Panc1 (cell line): ENCODE measurements at regions not wholly inside any gene's neighbourhood (a gene's known extent, or its start where the extent isn't known, plus 50 kb on each side); places are given as distances from the start of the nearest gene placed in this dataset.

Experiments
- ATAC-seq: fragments of 200-7000 bp; cut with Tn5 transposase; 2 replicates; pipeline ENCODE4 v1.9.1; 2020; ENCODE audit warnings: mild to moderate bottlenecking, moderate library complexity
- BruUV-seq: library from RNA; stranded (reverse); fragments of 400-500 nt; replicated peaks from 2 replicates; lab custom pipeline; 2021; lab: Mats Ljungman, UMichigan
- CTCF ChIA-PET: fragments of 300-600 bp; sonication (Branson Sonifier 250); formaldehyde crosslinking; loops from one replicate; lab custom pipeline; 2022; ENCODE audit warnings: antibody characterized with exemption; lab: Charles Lee
- POLR2A ChIA-PET: fragments of 300-600 bp; sonication (Branson Sonifier 250); formaldehyde crosslinking; loops from one replicate; lab custom pipeline; 2022; ENCODE audit warnings: antibody characterized with exemption; lab: Charles Lee
- DNase-seq: peaks from one replicate; pipeline ENCODE4 v3.0.0-alpha.2; 2010; ENCODE audit warnings: low read depth, low spot score
- H3K27ac ChIP-seq: 2 replicates; pipeline ENCODE4 v1.5.1; 2011; ENCODE audit warnings: mild to moderate bottlenecking, low read length, inconsistent platforms
- H3K27me3 ChIP-seq: fragments of 200-500 bp; sonication (Bioruptor generic); 2 replicates; pipeline ENCODE4 v1.6.0; 2014; ENCODE audit warnings: low read length, inconsistent platforms; ENCODE audit not compliant: control insufficient read depth, insufficient read depth
- H3K36me3 ChIP-seq: fragments of 200-500 bp; sonication (Bioruptor generic); 2 replicates; pipeline ENCODE4 v1.5.1; 2014; ENCODE audit warnings: inconsistent platforms, mild to moderate bottlenecking, low read length, moderate library complexity; ENCODE audit not compliant: control insufficient read depth, insufficient read depth
- H3K4me1 ChIP-seq: 2 replicates; pipeline ENCODE4 v1.5.1; 2011; ENCODE audit warnings: inconsistent platforms, mild to moderate bottlenecking, low read length, moderate library complexity; ENCODE audit not compliant: control insufficient read depth, insufficient read depth
- H3K4me3 ChIP-seq, 2 experiments: 2 replicates each; pipeline ENCODE4 v1.5.1; 2011 to 2012; ENCODE audit warnings: low read depth in 2 of 2, low read length in 2 of 2, mild to moderate bottlenecking in 2 of 2, inconsistent platforms in 1 of 2, moderate library complexity in 1 of 2
- H3K9me3 ChIP-seq: fragments of 200-500 bp; sonication (Bioruptor generic); 2 replicates; pipeline ENCODE4 v1.5.1; 2014; ENCODE audit warnings: low read depth, mild to moderate bottlenecking, inconsistent platforms, low read length, moderate library complexity; ENCODE audit not compliant: control insufficient read depth, insufficient read depth
- CTCF ChIP-seq: fragments of 450-650 bp; IDR thresholded peaks from 2 replicates; pipeline ENCODE4 v1.5.1; 2017; ENCODE audit warnings: mild to moderate bottlenecking
- POLR2AphosphoS5 ChIP-seq: IDR thresholded peaks from 2 replicates; pipeline ENCODE4 v1.6.1; 2012; ENCODE audit warnings: mild to moderate bottlenecking, low read depth, low read length, moderate library complexity
- REST ChIP-seq, 2 experiments: IDR thresholded peaks; 2 replicates each; pipeline ENCODE4 v1.6.1; 2011 to 2012; ENCODE audit warnings: low read depth in 2 of 2, control low read depth in 1 of 2, low read length in 1 of 2, mild to moderate bottlenecking in 1 of 2, moderate library complexity in 1 of 2; ENCODE audit not compliant: insufficient read depth in 1 of 2
- SIN3A ChIP-seq: IDR thresholded peaks from 2 replicates; pipeline ENCODE4 v1.6.1; 2012; ENCODE audit warnings: low read depth, mild to moderate bottlenecking, low read length, moderate library complexity, borderline replicate concordance; ENCODE audit not compliant: insufficient read depth
- TCF7L2 ChIP-seq: IDR thresholded peaks from 2 replicates; pipeline ENCODE4 v1.6.1; 2011; ENCODE audit warnings: mild to moderate bottlenecking, low read depth, low read length, inconsistent platforms
- in situ Hi-C: cut with HindIII; loops from 2 replicates; pipeline ENCODE4 v1.10.0; 2016; ENCODE audit warnings: low sequenced_read_pairs, low pct_unique_long_range_greater_than_20kb
- intact Hi-C: fragments of 100-400 bp; cut with micrococcal nuclease; formaldehyde crosslinking; loops from one replicate; pipeline ENCODE4 v1.10.0; 2022; ENCODE audit not compliant: unreplicated experiment

- intact Hi-C loops (no loop called here), in situ Hi-C loops (no loop called here)
- TF ChIP-seq REST (IDR thresholded peaks at IDR 0.05; ENCODE audit: insufficient read depth in 1 of 2, low read depth in 2 of 2, low read length in 1 of 2): no peak
- TF ChIP-seq POLR2AphosphoS5: no peak
- no peak for TF ChIP-seq CTCF
- TF ChIP-seq TCF7L2: no peak
- no peak for TF ChIP-seq SIN3A
- no peaks in the 10 kb centered on the region for H3K27me3 ChIP-seq
- H3K4me3 ChIP-seq: no peak overlapping the region
- POLR2A ChIA-PET: no interaction called here
- CTCF ChIA-PET: no interaction called here
- H3K27ac ChIP-seq: no peak overlapping the region
- H3K9me3 ChIP-seq: no peaks in the 10 kb centered on the region
- ATAC-seq (no peak), DNase-seq (no peak)
- BruUV-seq: no TSS peak
- H3K36me3 ChIP-seq: no peaks in the 10 kb centered on the region
- no peaks in the 10 kb centered on the region for H3K4me1 ChIP-seq
Observed at GRCh38 chr12:7583471-7583870, 79.9 kb upstream of the CD163 start.

DNA sequence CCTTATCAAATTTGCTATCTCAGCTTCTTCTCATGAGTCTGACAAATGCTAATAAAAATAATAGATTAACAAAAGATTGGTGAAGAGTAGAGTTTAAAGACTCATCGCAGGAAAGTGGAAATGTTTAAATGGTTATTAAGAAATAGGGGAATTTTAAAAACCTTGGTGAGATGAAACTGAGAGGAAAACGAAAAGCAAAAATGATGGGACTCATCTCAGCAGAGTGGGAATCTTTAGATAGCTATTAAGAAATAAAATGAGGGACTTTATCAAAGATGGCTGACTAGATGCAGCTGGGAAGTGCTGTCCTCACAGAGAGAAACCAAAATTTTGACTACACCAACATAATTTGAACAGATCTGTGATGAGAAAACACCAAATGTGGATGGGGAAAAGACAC, 79.2 kb upstream of the CD163 start:
- ChIA-PET CTCF (no interaction called here), POLR2A (no interaction called here)
- ATAC-seq (no peak), DNase-seq (no peak)
- H3K4me1 ChIP-seq: no peaks in the 10 kb centered on the region
- no TSS peak for BruUV-seq
- no peaks in the 10 kb centered on the region for H3K9me3 ChIP-seq
- TF ChIP-seq POLR2AphosphoS5 (no peak), CTCF (no peak), REST (IDR thresholded peaks at IDR 0.05; ENCODE audit: insufficient read depth in 1 of 2, low read depth in 2 of 2, low read length in 1 of 2) (no peak), SIN3A (no peak), TCF7L2 (no peak)
- intact Hi-C loops: no loop called here
- in situ Hi-C loops: no loop called here
- H3K27ac ChIP-seq: no peak overlapping the region
- H3K27me3 ChIP-seq: no peaks in the 10 kb centered on the region
- H3K4me3 ChIP-seq: no peak overlapping the region
- no peaks in the 10 kb centered on the region for H3K36me3 ChIP-seq
